ENCODE measurements at regions not wholly inside any gene's neighbourhood (a gene's known extent, or its start where the extent isn't known, plus 50 kb on each side); places are given as distances from the start of the nearest gene placed in this dataset.

DNA sequence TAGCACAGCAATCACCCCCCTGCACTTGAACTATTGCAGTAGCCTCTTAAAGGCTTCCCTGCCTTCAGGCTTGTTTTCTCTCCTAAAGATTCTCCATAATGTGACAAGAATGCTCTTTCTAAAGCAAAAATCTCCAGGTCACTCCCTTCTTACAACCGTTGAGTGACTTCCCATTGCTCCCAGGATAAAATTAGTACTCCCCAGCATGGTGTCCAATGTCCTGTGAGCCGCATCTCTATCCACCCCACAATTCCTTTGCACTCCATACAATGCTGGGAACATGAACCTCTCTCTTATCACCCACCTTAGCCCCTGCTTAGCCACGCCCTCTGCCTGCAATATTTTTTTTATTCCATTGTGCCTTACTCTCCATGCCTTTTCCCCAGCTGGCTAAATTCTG is 85.7 kb upstream of the SHISA3 start:
- TF ChIP-seq EZH2phosphoT487 (IDR thresholded peaks at IDR 0.05; ENCODE audit: low read depth, severe bottlenecking, unreplicated experiment): no peak
- TF ChIP-seq, protein P1, sequence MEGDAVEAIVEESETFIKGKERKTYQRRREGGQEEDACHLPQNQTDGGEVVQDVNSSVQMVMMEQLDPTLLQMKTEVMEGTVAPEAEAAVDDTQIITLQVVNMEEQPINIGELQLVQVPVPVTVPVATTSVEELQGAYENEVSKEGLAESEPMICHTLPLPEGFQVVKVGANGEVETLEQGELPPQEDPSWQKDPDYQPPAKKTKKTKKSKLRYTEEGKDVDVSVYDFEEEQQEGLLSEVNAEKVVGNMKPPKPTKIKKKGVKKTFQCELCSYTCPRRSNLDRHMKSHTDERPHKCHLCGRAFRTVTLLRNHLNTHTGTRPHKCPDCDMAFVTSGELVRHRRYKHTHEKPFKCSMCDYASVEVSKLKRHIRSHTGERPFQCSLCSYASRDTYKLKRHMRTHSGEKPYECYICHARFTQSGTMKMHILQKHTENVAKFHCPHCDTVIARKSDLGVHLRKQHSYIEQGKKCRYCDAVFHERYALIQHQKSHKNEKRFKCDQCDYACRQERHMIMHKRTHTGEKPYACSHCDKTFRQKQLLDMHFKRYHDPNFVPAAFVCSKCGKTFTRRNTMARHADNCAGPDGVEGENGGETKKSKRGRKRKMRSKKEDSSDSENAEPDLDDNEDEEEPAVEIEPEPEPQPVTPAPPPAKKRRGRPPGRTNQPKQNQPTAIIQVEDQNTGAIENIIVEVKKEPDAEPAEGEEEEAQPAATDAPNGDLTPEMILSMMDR (IDR thresholded peaks at IDR 0.05; ENCODE audit: poor library complexity): no peak
